ENCODE measurements at regions not wholly inside any gene's neighbourhood (a gene's known extent, or its start where the extent isn't known, plus 50 kb on each side); places are given as distances from the start of the nearest gene placed in this dataset.
A peak's percentile ranks its signal among the peaks of the same experiment; 100 is the strongest.

DNA sequence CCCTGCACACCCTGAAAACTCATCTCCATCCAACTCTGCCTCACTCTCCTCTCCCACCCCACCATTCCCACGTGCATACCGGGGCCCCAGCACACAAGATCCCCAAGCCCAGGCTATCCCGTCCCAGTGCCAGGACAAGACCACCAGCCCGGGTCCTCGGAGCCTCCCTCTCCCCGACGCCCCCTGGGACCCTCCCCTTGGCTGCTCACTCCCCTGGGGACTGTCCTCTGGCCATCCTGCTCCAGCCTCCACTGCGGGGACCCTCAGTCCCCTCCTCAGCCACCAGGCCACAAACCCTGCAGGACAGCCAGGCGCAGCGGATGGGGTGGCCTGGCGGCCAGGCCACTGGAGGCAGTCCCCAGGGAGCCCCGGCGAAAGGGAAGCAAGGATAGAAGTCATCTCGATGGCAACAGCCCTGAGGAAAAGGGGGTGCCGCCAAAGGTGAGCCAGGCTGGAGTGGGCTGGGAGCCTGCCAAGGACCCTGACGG lies 62.8 kb downstream of the C9orf50 start:
- Histone ChIP-seq H3K9me3 (ENCODE audit: control insufficient read depth, insufficient read depth, low read length) (no peaks in the 10 kb centered on the region), H3K4ac (ENCODE audit: low read depth, low read length) (peak overlapping the region; percentile 91), H3K56ac (ENCODE audit: extremely low read depth, insufficient read depth, low read length) (no peak overlapping the region), H2BK15ac (ENCODE audit: low read depth, low read length) (peak overlapping the region; percentile 72; the same call in 2 of the 3 replicates), H3K9ac (ENCODE audit: low read depth, low read length) (peak overlapping the region; percentile 77), H2BK20ac (ENCODE audit: low read depth, low read length) (peak overlapping the region; percentile 91), H3K27ac (ENCODE audit: insufficient read depth, low read length) (peak overlapping the region; percentile 91), H3K9me1 (ENCODE audit: insufficient read depth, low read length) (peaks cover 19% of the 10 kb centered on the region), H2AK9ac (replicated peaks; ENCODE audit: low read depth, low read length, poor library complexity) (peak overlapping the region; percentile 94), H2AK5ac (ENCODE audit: low read depth, low read length) (peak overlapping the region; percentile 57), H2BK5ac (ENCODE audit: low read depth, low read length, poor library complexity, severe bottlenecking) (peak overlapping the region; percentile 36), H3K18ac (ENCODE audit: low read depth, low read length) (peak overlapping the region; percentile 81), H3K14ac (replicated peaks; ENCODE audit: low read depth, low read length) (peak overlapping the region; percentile 95; the same call in 1 of the 2 replicates), H3K79me1 (ENCODE audit: low read depth in 1 of 2, low read length in 2 of 2) (no peaks in the 10 kb centered on the region; a peak in 1 of 4 replicates), H4K91ac (ENCODE audit: insufficient read depth, low read depth, low read length) (peak overlapping the region; percentile 99), H3K4me3 (ENCODE audit: insufficient read depth, low read depth, low read length) (no peak overlapping the region), H4K20me1 (ENCODE audit: insufficient read depth, low read length) (no peaks in the 10 kb centered on the region), H3K27me3 (ENCODE audit: control insufficient read depth, insufficient read depth, low read length) (no peaks in the 10 kb centered on the region), H2BK120ac (ENCODE audit: low read depth, low read length) (peak overlapping the region; percentile 97), H4K5ac (ENCODE audit: low read depth, low read length) (peak overlapping the region; percentile 97), H4K8ac (ENCODE audit: low read depth in 2 of 2, low read length in 2 of 2) (peak overlapping the region; percentile 98 to 99), H3K4me1 (ENCODE audit: control insufficient read depth, insufficient read depth, low read length) (peaks cover 32% of the 10 kb centered on the region), H3K4me2 (ENCODE audit: low read depth, low read length) (no peak overlapping the region), H2AFZ (replicated peaks; ENCODE audit: low read length, poor library complexity) (peak overlapping the region; percentile 93), H3K36me3 (ENCODE audit: control insufficient read depth, insufficient read depth, low read length) (no peaks in the 10 kb centered on the region), H3K23ac (ENCODE audit: low read depth, low read length) (peak overlapping the region; percentile 4; the same call in 1 of the 2 replicates)
- in situ Hi-C loops (cut with MboI; ENCODE audit: low sequenced_read_pairs) = no loop called here
- ATAC-seq (ENCODE audit: low read depth) (no peak), DNase-seq (no peak)
- no TSS peak for BruUV-seq (replicated peaks)
- WGBS, 2 experiments (ENCODE audit: extremely low coverage in 2 of 2, insufficient read length in 1 of 2) = 88% methylated on average over 7 of the region's 16 CpGs; no CpG with 5 or more reads in 1 of the 2 experiments
- intact Hi-C loops (cut with micrococcal nuclease) = no loop called here
- ChIA-PET POLR2A (ENCODE audit: unreplicated experiment) (no interaction called here), CTCF (no interaction called here)
- dilution Hi-C loops (cut with HindIII; ENCODE audit: low sequenced_read_pairs, unreplicated experiment) = no loop called here
- no peak for TF ChIP-seq RAD21 (IDR thresholded peaks at IDR 0.05; ENCODE audit: low read length)
- TF ChIP-seq CEBPB (IDR thresholded peaks at IDR 0.05; ENCODE audit: low read depth, low read length) = no peak
- TF ChIP-seq RCOR1 (IDR thresholded peaks at IDR 0.05; ENCODE audit: insufficient replicate concordance, low read length) = no peak
- TF ChIP-seq BHLHE40 (IDR thresholded peaks at IDR 0.05; ENCODE audit: low read depth, low read length) = no peak
- no peak for TF ChIP-seq FOS (IDR thresholded peaks at IDR 0.05; ENCODE audit: low read depth, low read length)
- TF ChIP-seq MAFK (IDR thresholded peaks at IDR 0.05; ENCODE audit: low read depth, low read length) = no peak
- no peak for TF ChIP-seq POLR2A (IDR thresholded peaks at IDR 0.05; ENCODE audit: low read depth, low read length)
- no peak for TF ChIP-seq MXI1 (IDR thresholded peaks at IDR 0.05; ENCODE audit: borderline replicate concordance, low read depth, low read length)
- TF ChIP-seq, protein P1, sequence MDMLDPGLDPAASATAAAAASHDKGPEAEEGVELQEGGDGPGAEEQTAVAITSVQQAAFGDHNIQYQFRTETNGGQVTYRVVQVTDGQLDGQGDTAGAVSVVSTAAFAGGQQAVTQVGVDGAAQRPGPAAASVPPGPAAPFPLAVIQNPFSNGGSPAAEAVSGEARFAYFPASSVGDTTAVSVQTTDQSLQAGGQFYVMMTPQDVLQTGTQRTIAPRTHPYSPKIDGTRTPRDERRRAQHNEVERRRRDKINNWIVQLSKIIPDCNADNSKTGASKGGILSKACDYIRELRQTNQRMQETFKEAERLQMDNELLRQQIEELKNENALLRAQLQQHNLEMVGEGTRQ (IDR thresholded peaks at IDR 0.05; ENCODE audit: low read depth, low read length) = no peak
- TF ChIP-seq, protein P2, sequence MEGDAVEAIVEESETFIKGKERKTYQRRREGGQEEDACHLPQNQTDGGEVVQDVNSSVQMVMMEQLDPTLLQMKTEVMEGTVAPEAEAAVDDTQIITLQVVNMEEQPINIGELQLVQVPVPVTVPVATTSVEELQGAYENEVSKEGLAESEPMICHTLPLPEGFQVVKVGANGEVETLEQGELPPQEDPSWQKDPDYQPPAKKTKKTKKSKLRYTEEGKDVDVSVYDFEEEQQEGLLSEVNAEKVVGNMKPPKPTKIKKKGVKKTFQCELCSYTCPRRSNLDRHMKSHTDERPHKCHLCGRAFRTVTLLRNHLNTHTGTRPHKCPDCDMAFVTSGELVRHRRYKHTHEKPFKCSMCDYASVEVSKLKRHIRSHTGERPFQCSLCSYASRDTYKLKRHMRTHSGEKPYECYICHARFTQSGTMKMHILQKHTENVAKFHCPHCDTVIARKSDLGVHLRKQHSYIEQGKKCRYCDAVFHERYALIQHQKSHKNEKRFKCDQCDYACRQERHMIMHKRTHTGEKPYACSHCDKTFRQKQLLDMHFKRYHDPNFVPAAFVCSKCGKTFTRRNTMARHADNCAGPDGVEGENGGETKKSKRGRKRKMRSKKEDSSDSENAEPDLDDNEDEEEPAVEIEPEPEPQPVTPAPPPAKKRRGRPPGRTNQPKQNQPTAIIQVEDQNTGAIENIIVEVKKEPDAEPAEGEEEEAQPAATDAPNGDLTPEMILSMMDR (conservative IDR thresholded peaks at IDR 0.05; ENCODE audit: low read depth, low read length) = no peak
- TF ChIP-seq, protein P3, sequence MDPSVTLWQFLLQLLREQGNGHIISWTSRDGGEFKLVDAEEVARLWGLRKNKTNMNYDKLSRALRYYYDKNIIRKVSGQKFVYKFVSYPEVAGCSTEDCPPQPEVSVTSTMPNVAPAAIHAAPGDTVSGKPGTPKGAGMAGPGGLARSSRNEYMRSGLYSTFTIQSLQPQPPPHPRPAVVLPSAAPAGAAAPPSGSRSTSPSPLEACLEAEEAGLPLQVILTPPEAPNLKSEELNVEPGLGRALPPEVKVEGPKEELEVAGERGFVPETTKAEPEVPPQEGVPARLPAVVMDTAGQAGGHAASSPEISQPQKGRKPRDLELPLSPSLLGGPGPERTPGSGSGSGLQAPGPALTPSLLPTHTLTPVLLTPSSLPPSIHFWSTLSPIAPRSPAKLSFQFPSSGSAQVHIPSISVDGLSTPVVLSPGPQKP (IDR thresholded peaks at IDR 0.05; ENCODE audit: borderline replicate concordance, low read depth, low read length) = no peak
- TF ChIP-seq SMC3 (IDR thresholded peaks at IDR 0.05; ENCODE audit: low read depth, low read length) = no peak
